Activated naive CD4-positive, alpha-beta T cell treated with anti-CD3 and anti-CD28 coated beads, Interleukin-2, amount 50 U/mL, for 24 hours (primary cell): ENCODE measurements at regions not wholly inside any gene's neighbourhood (a gene's known extent, or its start where the extent isn't known, plus 50 kb on each side); places are given as distances from the start of the nearest gene placed in this dataset.
"Not testable (repeated sequence)": the region's sequence is repeated elsewhere in the genome, so short reads cannot be mapped to it uniquely, and the experiment has no call there.

Experiments
- H3K27ac Mint-ChIP-seq: one replicate; pipeline ENCODE4 v1.8.0; 2021; ENCODE audit warnings: mild to moderate bottlenecking, mixed read lengths
- H3K27me3 Mint-ChIP-seq: one replicate; pipeline ENCODE4 v1.8.0; 2021; ENCODE audit warnings: mixed read lengths
- H3K36me3 Mint-ChIP-seq: one replicate; pipeline ENCODE4 v1.8.0; 2021; ENCODE audit warnings: mixed read lengths
- H3K4me1 Mint-ChIP-seq: one replicate; pipeline ENCODE4 v1.8.0; 2021; ENCODE audit warnings: mixed read lengths
- H3K4me3 Mint-ChIP-seq: one replicate; pipeline ENCODE4 v1.8.0; 2021; ENCODE audit warnings: mild to moderate bottlenecking, mixed read lengths
- H3K9me3 Mint-ChIP-seq: one replicate; pipeline ENCODE4 v1.8.0; 2021; ENCODE audit warnings: mixed read lengths

- H3K27ac Mint-ChIP-seq, H3K4me1 Mint-ChIP-seq, H3K36me3 Mint-ChIP-seq, H3K9me3 Mint-ChIP-seq, H3K4me3 Mint-ChIP-seq, H3K27me3 Mint-ChIP-seq: not testable (repeated sequence)
These were observed 173.9 kb upstream of the PRSS1 start for GRCh38 chr7:142575351-142575750.

DNA sequence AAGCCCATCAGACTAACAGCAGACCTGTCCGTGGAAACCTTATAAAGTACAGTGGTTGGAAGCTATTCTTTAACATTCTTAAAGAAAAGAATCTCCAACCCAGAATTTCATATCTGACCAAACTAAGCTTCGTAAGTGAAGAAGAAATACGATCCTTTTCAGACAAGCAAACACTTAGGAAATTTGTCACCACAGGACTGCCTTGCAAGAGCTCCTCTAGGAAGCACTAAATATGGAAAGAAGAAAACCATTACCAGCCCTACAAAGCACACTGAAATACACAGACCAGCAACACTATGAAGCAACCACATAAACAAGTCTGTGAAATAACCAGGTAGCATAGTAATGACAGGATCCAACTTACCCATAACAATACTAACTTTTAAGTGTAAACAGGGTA, 177.7 kb upstream of the PRSS1 start:
- Mint-ChIP-seq H3K36me3 (peaks cover 3% of the 10 kb centered on the region), H3K4me3 (no peak overlapping the region), H3K27ac (no peak overlapping the region), H3K27me3 (no peaks in the 10 kb centered on the region), H3K9me3 (no peaks in the 10 kb centered on the region), H3K4me1 (no peaks in the 10 kb centered on the region)

DNA sequence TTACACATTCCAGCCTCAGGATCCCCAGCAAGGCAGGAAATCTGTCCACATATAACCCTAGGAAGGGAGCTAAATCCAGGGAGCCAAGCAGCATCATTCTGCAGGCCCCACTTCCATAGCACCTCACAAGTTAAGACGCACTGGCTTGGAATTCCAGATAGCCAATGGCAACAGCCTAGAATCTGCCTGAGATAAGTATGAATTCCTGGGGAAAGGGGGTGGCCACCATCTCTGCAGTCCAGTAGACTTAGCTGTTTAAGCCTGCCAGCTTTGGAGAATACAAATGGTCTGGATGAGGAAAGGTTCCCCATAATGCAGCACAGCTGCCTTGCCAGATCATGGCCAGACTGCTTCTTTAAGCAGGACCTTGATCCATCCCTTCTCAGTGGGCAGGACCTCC, 179.4 kb upstream of the PRSS1 start:
- H3K4me1 Mint-ChIP-seq, result no peaks in the 10 kb centered on the region
- H3K9me3 Mint-ChIP-seq, result no peaks in the 10 kb centered on the region
- H3K27me3 Mint-ChIP-seq, result peaks cover 1% of the 10 kb centered on the region
- H3K36me3 Mint-ChIP-seq, result peaks cover 3% of the 10 kb centered on the region
- H3K4me3 Mint-ChIP-seq, result no peak overlapping the region
- no peak overlapping the region for H3K27ac Mint-ChIP-seq

DNA sequence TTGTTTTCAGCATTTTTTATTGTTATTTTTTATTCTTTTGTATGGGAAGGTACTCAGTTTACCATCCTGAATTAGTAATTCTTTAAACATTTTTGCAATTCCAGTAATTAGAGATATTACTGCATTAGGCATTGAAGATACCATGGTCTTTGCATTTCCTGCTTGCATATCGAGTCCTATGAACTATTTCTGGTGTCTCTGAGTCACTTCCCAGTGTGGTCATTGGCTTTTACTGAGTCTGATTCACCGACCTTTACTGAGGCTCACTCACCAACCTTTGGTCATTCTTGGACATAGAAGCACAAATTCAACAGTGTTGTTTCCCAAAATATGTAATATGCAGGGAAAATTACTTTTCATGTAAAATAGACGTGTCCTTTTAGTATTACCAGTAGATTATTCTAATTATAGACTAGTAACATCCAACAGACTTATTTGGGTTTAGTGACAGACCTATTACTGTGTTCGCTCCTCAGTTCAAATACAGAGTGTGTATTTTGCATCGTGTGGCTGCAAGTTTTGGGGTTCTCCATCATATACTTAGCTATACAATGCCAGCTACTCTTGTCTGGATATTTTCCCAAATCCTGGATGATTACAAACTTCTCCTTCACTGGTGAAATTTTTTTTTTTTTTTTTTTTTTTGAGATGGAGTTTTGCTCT, 180.7 kb upstream of the PRSS1 start:
- H3K4me3 Mint-ChIP-seq, result no peak overlapping the region
- no peak overlapping the region for H3K27ac Mint-ChIP-seq
- no peaks in the 10 kb centered on the region for H3K4me1 Mint-ChIP-seq
- H3K27me3 Mint-ChIP-seq, result peaks cover 1% of the 10 kb centered on the region
- no peaks in the 10 kb centered on the region for H3K9me3 Mint-ChIP-seq
- peaks cover 3% of the 10 kb centered on the region for H3K36me3 Mint-ChIP-seq

DNA sequence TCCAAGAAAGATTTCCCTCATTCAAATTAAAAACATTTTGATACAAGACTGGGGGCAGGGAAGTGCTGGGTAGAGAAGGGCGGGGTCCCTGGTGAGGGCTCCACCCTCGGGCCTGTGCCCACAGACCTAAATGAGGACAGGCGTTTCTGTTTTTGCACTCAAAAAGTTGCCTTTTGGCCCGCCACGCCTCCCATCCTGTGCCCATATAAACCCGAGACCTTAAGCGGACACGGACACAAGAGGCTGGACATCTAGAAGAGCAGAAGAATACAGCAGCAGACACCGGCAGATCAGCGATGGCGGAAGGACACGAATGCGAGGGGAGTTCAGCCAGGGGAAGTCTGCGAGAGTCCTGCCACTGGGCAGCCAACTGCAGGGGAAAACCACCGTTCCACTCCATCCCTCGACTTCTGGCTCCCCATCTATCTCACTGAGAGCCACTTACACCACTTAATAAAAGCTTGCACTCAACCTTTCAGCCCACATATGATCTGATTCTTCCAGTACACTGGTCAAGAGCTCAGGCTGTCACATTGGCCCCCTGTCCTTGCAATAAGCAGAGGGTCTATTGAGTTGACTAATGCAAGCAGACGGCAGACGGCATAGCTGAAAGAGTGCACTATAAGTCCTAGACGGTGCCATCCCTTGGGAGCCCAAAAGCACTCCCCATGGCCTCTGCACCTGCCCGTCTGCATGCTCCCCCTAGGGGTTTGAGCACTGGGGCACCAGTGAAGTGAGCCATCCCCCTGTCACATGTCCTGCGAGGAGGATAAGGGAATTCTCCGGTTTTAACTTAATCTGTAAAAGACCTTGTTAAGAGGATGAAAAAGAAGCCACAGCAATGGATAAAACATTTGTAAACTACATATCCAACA, 181.8 kb upstream of the PRSS1 start:
- no peak overlapping the region for H3K27ac Mint-ChIP-seq
- no peak overlapping the region for H3K4me3 Mint-ChIP-seq
- H3K27me3 Mint-ChIP-seq, result peaks cover 1% of the 10 kb centered on the region
- H3K9me3 Mint-ChIP-seq, result no peaks in the 10 kb centered on the region
- H3K36me3 Mint-ChIP-seq, result peaks cover 1% of the 10 kb centered on the region
- H3K4me1 Mint-ChIP-seq, result no peaks in the 10 kb centered on the region

- Mint-ChIP-seq H3K4me3 (no peak overlapping the region), H3K27me3 (peaks cover 1% of the 10 kb centered on the region)
These were observed 183.0 kb upstream of the PRSS1 start for GRCh38 chr7:142566271-142566670.

DNA sequence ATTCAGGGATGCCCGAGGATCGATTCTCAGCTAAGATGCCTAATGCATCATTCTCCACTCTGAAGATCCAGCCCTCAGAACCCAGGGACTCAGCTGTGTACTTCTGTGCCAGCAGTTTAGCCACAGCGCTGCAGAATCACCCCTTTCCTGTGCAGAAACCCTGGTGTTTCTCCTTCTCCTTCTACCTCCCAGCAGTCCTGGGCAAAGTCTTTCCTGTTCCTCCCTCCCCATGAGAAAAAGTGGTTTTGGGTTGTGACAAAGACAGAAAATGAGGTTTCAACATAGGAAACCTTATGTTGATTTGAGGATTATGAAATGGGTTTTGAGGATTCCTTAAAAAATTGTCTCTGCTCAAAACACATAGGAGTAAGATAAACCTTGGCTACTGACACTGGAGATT, 185.1 kb upstream of the PRSS1 start:
- not testable (repeated sequence) for H3K4me1 Mint-ChIP-seq, H3K36me3 Mint-ChIP-seq, H3K27me3 Mint-ChIP-seq, H3K9me3 Mint-ChIP-seq, H3K27ac Mint-ChIP-seq
- H3K4me3 Mint-ChIP-seq, result peak overlapping the region; percentile 33

More at GRCh38 chr7:142566271-142566670, 183.0 kb upstream of the PRSS1 start:
- Mint-ChIP-seq H3K9me3 (no peaks in the 10 kb centered on the region), H3K4me1 (no peaks in the 10 kb centered on the region), H3K36me3 (no peaks in the 10 kb centered on the region), H3K27ac (no peak overlapping the region)

GRCh38 chr7:142563470-142563869, 185.8 kb upstream of the PRSS1 start:
- peak overlapping the region; percentile 33 for H3K4me3 Mint-ChIP-seq
- H3K27ac Mint-ChIP-seq, result no peak overlapping the region
- H3K27me3 Mint-ChIP-seq, result peaks cover 1% of the 10 kb centered on the region
- no peaks in the 10 kb centered on the region for H3K4me1 Mint-ChIP-seq
- no peaks in the 10 kb centered on the region for H3K36me3 Mint-ChIP-seq
- no peaks in the 10 kb centered on the region for H3K9me3 Mint-ChIP-seq

- Mint-ChIP-seq H3K4me1 (no peaks in the 10 kb centered on the region), H3K4me3 (no peak overlapping the region), H3K36me3 (no peaks in the 10 kb centered on the region), H3K9me3 (no peaks in the 10 kb centered on the region), H3K27me3 (peaks cover 1% of the 10 kb centered on the region), H3K27ac (no peak overlapping the region)
These were observed 186.6 kb upstream of the PRSS1 start for GRCh38 chr7:142562688-142563087.

GRCh38 chr7:142561396-142561795, 187.9 kb upstream of the PRSS1 start:
- H3K4me3 Mint-ChIP-seq, result not testable (repeated sequence)

DNA sequence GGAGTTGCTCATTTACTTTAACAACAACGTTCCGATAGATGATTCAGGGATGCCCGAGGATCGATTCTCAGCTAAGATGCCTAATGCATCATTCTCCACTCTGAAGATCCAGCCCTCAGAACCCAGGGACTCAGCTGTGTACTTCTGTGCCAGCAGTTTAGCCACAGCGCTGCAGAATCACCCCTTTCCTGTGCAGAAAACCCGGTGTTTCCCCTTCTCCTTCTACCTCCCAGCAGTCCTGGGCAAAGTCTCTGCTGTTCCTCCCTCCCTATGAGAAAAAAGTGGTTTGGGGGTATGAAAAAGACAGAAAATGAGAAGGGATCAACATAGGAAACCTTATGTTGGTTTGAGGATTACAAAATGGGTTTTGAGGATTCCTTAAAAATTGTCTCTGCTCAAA, 188.5 kb upstream of the PRSS1 start:
- not testable (repeated sequence) for H3K27ac Mint-ChIP-seq, H3K4me1 Mint-ChIP-seq, H3K36me3 Mint-ChIP-seq, H3K27me3 Mint-ChIP-seq, H3K9me3 Mint-ChIP-seq
- H3K4me3 Mint-ChIP-seq, result peak overlapping the region; percentile 30

More at GRCh38 chr7:142561396-142561795, 187.9 kb upstream of the PRSS1 start:
- H3K9me3 Mint-ChIP-seq, H3K36me3 Mint-ChIP-seq, H3K27ac Mint-ChIP-seq, H3K27me3 Mint-ChIP-seq, H3K4me1 Mint-ChIP-seq: not testable (repeated sequence)

DNA sequence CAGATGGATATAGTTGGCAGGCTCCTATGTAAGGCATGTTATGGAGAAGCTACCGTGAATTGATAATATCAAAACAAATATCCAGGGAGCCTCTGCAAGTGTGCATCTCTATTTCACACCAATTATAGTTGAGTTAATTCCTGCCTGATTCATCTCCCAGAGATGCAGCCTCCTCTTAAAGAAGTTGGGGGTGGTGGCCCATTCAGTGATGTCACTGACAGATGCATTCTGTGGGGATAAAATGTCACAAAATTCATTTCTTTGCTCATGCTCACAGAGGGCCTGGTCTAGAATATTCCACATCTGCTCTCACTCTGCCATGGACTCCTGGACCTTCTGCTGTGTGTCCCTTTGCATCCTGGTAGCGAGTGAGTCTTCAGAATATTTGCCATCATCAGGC, 189.1 kb upstream of the PRSS1 start:
- no peak overlapping the region for H3K27ac Mint-ChIP-seq
- H3K36me3 Mint-ChIP-seq, result peaks cover 1% of the 10 kb centered on the region
- H3K4me1 Mint-ChIP-seq, result peaks cover 7% of the 10 kb centered on the region
- H3K27me3 Mint-ChIP-seq, result no peaks in the 10 kb centered on the region
- H3K4me3 Mint-ChIP-seq, result no peak overlapping the region
- H3K9me3 Mint-ChIP-seq, result no peaks in the 10 kb centered on the region

GRCh38 chr7:142557971-142558582, 191.2 kb upstream of the PRSS1 start:
- Mint-ChIP-seq H3K27me3 (no peaks in the 10 kb centered on the region), H3K4me3 (peak overlapping the region; percentile 15)

DNA sequence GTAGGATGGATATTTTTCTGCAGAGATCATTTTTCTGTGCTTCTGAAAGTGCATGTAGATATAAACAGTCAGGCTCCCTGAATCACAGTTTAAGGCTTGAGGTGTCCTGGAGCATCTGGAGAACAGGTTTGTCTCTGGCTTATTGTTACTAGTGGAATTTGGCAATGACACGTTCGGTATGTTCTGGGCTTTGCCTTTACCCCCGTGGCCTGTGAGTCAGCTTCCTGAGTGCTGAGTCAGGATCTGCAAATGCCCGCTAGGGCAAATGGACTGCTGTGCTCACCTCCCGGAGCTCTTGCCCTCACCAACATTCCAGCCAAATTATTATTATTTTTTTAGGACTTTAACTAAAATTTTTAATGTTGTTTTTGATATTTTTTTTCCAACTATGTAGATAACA, 192.5 kb upstream of the PRSS1 start:
- Mint-ChIP-seq H3K27ac (peak overlapping the region; percentile 46), H3K36me3 (peaks cover 1% of the 10 kb centered on the region), H3K4me3 (no peak overlapping the region), H3K27me3 (no peaks in the 10 kb centered on the region), H3K9me3 (no peaks in the 10 kb centered on the region), H3K4me1 (peaks cover 7% of the 10 kb centered on the region)

More at GRCh38 chr7:142557971-142558582, 191.2 kb upstream of the PRSS1 start:
- no peaks in the 10 kb centered on the region for H3K9me3 Mint-ChIP-seq
- H3K4me1 Mint-ChIP-seq, result peaks cover 7% of the 10 kb centered on the region
- peaks cover 1% of the 10 kb centered on the region for H3K36me3 Mint-ChIP-seq
- peak overlapping the region; percentile 2 for H3K27ac Mint-ChIP-seq

DNA sequence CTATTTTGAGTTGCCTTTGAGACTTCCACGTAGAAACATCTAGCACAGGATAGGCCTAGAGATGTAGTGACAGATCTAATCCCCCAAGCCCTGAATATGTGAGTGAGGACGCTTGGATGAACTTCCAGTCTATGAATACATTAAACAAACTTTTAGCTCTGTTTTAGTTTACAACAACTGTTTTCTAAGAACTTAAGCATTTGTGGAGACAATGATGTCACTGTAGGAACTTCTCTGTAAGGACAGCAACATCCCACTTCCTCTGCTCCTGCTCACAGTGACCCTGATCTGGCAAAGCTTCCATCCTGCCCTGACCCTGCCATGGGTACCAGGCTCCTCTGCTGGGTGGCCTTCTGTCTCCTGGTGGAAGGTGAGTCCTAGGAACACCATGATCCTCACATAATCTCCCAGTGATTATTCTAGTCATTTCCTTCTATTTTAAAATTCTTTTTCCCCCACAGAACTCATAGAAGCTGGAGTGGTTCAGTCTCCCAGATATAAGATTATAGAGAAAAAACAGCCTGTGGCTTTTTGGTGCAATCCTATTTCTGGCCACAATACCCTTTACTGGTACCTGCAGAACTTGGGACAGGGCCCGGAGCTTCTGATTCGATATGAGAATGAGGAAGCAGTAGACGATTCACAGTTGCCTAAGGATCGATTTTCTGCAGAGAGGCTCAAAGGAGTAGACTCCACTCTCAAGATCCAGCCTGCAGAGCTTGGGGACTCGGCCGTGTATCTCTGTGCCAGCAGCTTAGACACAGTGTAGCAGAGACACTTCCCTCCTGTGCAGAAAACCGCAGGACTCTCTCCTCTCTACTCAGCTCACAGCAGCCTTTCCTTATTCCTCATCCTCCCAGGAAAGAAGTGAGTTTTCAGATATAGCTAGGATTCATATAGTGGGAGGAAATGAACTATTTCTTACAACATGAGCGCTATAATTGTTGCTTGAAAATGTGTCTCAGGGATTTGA, 194.4 kb upstream of the PRSS1 start:
- Mint-ChIP-seq H3K9me3 (no peaks in the 10 kb centered on the region), H3K4me3 (peak overlapping the region; percentile 44), H3K27me3 (no peaks in the 10 kb centered on the region), H3K36me3 (peaks cover 1% of the 10 kb centered on the region), H3K4me1 (peaks cover 7% of the 10 kb centered on the region), H3K27ac (no peak overlapping the region)
